HL-60 (cell line): ENCODE measurements at regions not wholly inside any gene's neighbourhood (a gene's known extent, or its start where the extent isn't known, plus 50 kb on each side); places are given as distances from the start of the nearest gene placed in this dataset.

Experiments
- DNase-seq, 2 experiments: peaks; one replicate each; pipeline ENCODE4 v3.0.0-alpha.2; 2010 to 2020; ENCODE audit warnings: low read depth in 1 of 2, low spot score in 1 of 2
- H3K27ac ChIP-seq: fragments of 250-450 bp; sonication (Bioruptor Pico); replicated peaks from 2 replicates; pipeline ENCODE4 v1.5.1; 2020; ENCODE audit warnings: mild to moderate bottlenecking, moderate library complexity
- H3K27me3 ChIP-seq: fragments of 250-450 bp; sonication (Bioruptor Pico); 2 replicates; pipeline ENCODE4 v1.5.1; 2021; ENCODE audit warnings: mild to moderate bottlenecking, moderate library complexity; ENCODE audit not compliant: insufficient read depth, poor library complexity, severe bottlenecking
- H3K4me3 ChIP-seq: replicated peaks from 2 replicates; pipeline ENCODE4 v1.5.1; 2011; ENCODE audit warnings: mild to moderate bottlenecking, control low read depth, low read length; ENCODE audit not compliant: insufficient read depth
- GABPA ChIP-seq: IDR thresholded peaks from 2 replicates; pipeline ENCODE4 v1.6.1; 2012; ENCODE audit warnings: low read depth
- POLR2AphosphoS5 ChIP-seq: IDR thresholded peaks from 2 replicates; pipeline ENCODE4 v1.6.1; 2012; ENCODE audit warnings: low read depth
- SPI1 ChIP-seq: IDR thresholded peaks from 2 replicates; pipeline ENCODE4 v1.6.1; 2012; ENCODE audit warnings: low read depth, mild to moderate bottlenecking, borderline replicate concordance
- TF ChIP-seq, protein P1 (sequence below): IDR thresholded peaks from 2 replicates; pipeline ENCODE4 v1.6.1; 2012; ENCODE audit warnings: low read depth; ENCODE audit not compliant: insufficient replicate concordance
- TF ChIP-seq, protein P2 (sequence below): IDR thresholded peaks from one replicate; pipeline ENCODE4 v1.5.1; 2011; ENCODE audit warnings: low read length, control low read depth, inconsistent platforms; ENCODE audit not compliant: insufficient read depth

DNA sequence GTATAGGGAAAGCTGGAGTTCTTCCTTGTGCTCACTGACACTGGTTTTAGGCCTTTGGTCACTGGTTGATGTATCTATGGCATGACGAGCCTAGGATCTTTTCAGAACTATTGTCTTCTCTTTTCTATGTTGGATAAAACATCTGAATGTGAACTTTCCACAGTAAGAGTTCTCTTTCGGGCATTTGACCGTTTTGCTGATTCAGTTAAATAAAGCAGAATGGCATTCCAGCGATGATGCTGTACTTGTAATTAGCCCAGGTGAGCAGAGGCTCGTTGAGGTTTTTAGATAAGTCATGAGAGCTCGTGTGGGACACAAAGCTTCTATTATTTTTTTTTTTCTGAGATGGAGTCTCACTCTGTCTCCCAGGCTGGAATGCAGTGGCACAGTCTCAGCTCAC lies 160.2 kb upstream of the DPP6 start:
- DNase-seq = no peak
- no peak overlapping the region for H3K4me3 ChIP-seq
- peaks cover 8% of the 10 kb centered on the region for H3K27me3 ChIP-seq
- TF ChIP-seq, protein P1, sequence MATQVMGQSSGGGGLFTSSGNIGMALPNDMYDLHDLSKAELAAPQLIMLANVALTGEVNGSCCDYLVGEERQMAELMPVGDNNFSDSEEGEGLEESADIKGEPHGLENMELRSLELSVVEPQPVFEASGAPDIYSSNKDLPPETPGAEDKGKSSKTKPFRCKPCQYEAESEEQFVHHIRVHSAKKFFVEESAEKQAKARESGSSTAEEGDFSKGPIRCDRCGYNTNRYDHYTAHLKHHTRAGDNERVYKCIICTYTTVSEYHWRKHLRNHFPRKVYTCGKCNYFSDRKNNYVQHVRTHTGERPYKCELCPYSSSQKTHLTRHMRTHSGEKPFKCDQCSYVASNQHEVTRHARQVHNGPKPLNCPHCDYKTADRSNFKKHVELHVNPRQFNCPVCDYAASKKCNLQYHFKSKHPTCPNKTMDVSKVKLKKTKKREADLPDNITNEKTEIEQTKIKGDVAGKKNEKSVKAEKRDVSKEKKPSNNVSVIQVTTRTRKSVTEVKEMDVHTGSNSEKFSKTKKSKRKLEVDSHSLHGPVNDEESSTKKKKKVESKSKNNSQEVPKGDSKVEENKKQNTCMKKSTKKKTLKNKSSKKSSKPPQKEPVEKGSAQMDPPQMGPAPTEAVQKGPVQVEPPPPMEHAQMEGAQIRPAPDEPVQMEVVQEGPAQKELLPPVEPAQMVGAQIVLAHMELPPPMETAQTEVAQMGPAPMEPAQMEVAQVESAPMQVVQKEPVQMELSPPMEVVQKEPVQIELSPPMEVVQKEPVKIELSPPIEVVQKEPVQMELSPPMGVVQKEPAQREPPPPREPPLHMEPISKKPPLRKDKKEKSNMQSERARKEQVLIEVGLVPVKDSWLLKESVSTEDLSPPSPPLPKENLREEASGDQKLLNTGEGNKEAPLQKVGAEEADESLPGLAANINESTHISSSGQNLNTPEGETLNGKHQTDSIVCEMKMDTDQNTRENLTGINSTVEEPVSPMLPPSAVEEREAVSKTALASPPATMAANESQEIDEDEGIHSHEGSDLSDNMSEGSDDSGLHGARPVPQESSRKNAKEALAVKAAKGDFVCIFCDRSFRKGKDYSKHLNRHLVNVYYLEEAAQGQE = no peak
- no peak for TF ChIP-seq SPI1
- TF ChIP-seq, protein P2, sequence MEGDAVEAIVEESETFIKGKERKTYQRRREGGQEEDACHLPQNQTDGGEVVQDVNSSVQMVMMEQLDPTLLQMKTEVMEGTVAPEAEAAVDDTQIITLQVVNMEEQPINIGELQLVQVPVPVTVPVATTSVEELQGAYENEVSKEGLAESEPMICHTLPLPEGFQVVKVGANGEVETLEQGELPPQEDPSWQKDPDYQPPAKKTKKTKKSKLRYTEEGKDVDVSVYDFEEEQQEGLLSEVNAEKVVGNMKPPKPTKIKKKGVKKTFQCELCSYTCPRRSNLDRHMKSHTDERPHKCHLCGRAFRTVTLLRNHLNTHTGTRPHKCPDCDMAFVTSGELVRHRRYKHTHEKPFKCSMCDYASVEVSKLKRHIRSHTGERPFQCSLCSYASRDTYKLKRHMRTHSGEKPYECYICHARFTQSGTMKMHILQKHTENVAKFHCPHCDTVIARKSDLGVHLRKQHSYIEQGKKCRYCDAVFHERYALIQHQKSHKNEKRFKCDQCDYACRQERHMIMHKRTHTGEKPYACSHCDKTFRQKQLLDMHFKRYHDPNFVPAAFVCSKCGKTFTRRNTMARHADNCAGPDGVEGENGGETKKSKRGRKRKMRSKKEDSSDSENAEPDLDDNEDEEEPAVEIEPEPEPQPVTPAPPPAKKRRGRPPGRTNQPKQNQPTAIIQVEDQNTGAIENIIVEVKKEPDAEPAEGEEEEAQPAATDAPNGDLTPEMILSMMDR = no peak
- no peak for TF ChIP-seq POLR2AphosphoS5
- TF ChIP-seq GABPA = no peak
- no peak overlapping the region for H3K27ac ChIP-seq

DNA sequence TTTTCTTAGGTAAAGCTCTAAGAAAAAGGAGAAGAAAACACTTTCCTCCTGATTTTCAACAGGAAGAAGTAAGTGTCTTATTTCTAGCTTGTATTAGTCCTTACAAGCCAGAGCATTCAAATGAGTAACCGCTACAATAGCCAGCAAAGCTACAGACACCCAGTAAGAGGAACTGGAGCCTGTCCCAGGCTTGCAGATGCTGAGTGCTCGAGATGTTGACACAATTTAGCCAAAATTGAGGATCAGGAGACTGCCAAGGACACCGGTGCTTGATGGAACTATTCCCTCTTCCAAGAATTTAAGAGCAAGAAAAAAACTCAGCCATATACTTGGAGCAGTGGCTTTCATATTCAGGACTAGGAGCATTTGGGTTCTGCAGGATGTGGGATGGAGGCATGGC lies 149.3 kb upstream of the DPP6 start:
- Histone ChIP-seq H3K27me3 (no peaks in the 10 kb centered on the region), H3K27ac (no peak overlapping the region), H3K4me3 (no peak overlapping the region)
- no peak for DNase-seq
- no peak for TF ChIP-seq POLR2AphosphoS5
- TF ChIP-seq SPI1 = no peak
- TF ChIP-seq, protein P2 = no peak
- no peak for TF ChIP-seq GABPA
- TF ChIP-seq, protein P1 = no peak

DNA sequence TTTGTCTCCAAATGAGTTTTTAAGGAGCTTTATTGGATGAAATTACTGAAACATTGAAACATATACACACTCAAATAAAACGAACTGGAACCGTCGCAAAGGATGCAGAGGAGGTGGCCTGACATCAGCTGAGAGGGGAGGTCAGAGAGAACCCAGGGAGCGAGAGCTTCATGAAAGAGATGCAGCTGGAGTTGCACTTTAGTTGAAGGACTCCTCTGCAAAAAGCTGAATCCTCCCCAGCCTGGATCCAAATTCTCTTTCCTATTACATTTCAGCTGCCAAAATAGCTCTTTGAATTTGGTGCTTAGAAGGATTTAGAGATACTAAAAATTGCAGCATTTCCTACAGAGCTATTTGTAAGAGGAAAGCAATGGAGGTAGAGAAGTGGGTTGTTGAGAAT lies 140.0 kb upstream of the DPP6 start:
- TF ChIP-seq POLR2AphosphoS5 (no peak), SPI1 (no peak), GABPA (no peak)
- TF ChIP-seq, protein P2 = no peak
- TF ChIP-seq, protein P1 = no peak
- DNase-seq = no peak
- H3K4me3 ChIP-seq = no peak overlapping the region
- no peak overlapping the region for H3K27ac ChIP-seq
- H3K27me3 ChIP-seq = no peaks in the 10 kb centered on the region
